WERI-Rb-1 (cell line): ENCODE measurements at regions not wholly inside any gene's neighbourhood (a gene's known extent, or its start where the extent isn't known, plus 50 kb on each side); places are given as distances from the start of the nearest gene placed in this dataset.
A peak's percentile ranks its signal among the peaks of the same experiment; 100 is the strongest.

Experiments used
- DNase-seq: peaks from one replicate; pipeline ENCODE4 v3.0.0-alpha.2; 2020
- H3K27ac ChIP-seq: fragments of 250-450 bp; sonication (Bioruptor Pico); 2 replicates; pipeline ENCODE4 v1.5.1; 2020; ENCODE audit warnings: mild to moderate bottlenecking, moderate library complexity
- H3K27me3 ChIP-seq: fragments of 250-450 bp; sonication (Bioruptor Pico); 2 replicates; pipeline ENCODE4 v1.5.1; 2021; ENCODE audit warnings: mild to moderate bottlenecking, low read depth, moderate library complexity; ENCODE audit not compliant: insufficient read depth, severe bottlenecking
- H3K36me3 ChIP-seq: fragments of 250-450 bp; sonication (Bioruptor Pico); 2 replicates; pipeline ENCODE4 v1.5.1; 2020; ENCODE audit warnings: mild to moderate bottlenecking, moderate library complexity
- H3K4me3 ChIP-seq: 2 replicates; pipeline ENCODE4 v1.5.1; 2011; ENCODE audit warnings: low read depth, mild to moderate bottlenecking, control low read depth, low read length
- H3K9me3 ChIP-seq: fragments of 250-450 bp; sonication (Bioruptor Pico); 2 replicates; pipeline ENCODE4 v1.5.1; 2021; ENCODE audit warnings: mild to moderate bottlenecking, moderate library complexity; ENCODE audit not compliant: severe bottlenecking
- CTCF ChIP-seq: IDR thresholded peaks from 2 replicates; pipeline ENCODE4 v1.5.1; 2011; ENCODE audit warnings: low read depth, mild to moderate bottlenecking, control low read depth, inconsistent platforms, low read length

- no peak for TF ChIP-seq CTCF
- no peaks in the 10 kb centered on the region for H3K36me3 ChIP-seq
- H3K4me3 ChIP-seq = no peak overlapping the region
- H3K27ac ChIP-seq = peak overlapping the region; percentile 66
- DNase-seq = peak; percentile 40
- no peaks in the 10 kb centered on the region for H3K27me3 ChIP-seq
- no peaks in the 10 kb centered on the region for H3K9me3 ChIP-seq
These were observed 227.1 kb upstream of the KRR1 start for GRCh38 chr12:75738486-75738885.

GRCh38 chr12:75735853-75736252, 224.4 kb upstream of the KRR1 start:
- TF ChIP-seq CTCF = no peak
- DNase-seq = no peak
- H3K27ac ChIP-seq = no peak overlapping the region

GRCh38 chr12:75728826-75729225, 217.4 kb upstream of the KRR1 start:
- no peaks in the 10 kb centered on the region for H3K36me3 ChIP-seq
- no peaks in the 10 kb centered on the region for H3K27me3 ChIP-seq
- H3K4me3 ChIP-seq = no peak overlapping the region
- no peak for DNase-seq
- no peak overlapping the region for H3K27ac ChIP-seq
- no peak for TF ChIP-seq CTCF
- H3K9me3 ChIP-seq = peaks cover 2% of the 10 kb centered on the region

More at GRCh38 chr12:75735853-75736252, 224.4 kb upstream of the KRR1 start:
- no peaks in the 10 kb centered on the region for H3K27me3 ChIP-seq
- no peaks in the 10 kb centered on the region for H3K36me3 ChIP-seq
- H3K9me3 ChIP-seq = peaks cover 2% of the 10 kb centered on the region
- H3K4me3 ChIP-seq = no peak overlapping the region

- H3K27me3 ChIP-seq = no peaks in the 10 kb centered on the region
- H3K36me3 ChIP-seq = no peaks in the 10 kb centered on the region
- peaks cover 2% of the 10 kb centered on the region for H3K9me3 ChIP-seq
- no peak overlapping the region for H3K27ac ChIP-seq
- no peak for TF ChIP-seq CTCF
- H3K4me3 ChIP-seq = no peak overlapping the region
- no peak for DNase-seq
These were observed 216.2 kb upstream of the KRR1 start for GRCh38 chr12:75727577-75727976.

- no peaks in the 10 kb centered on the region for H3K9me3 ChIP-seq
- H3K27ac ChIP-seq = no peak overlapping the region; the same call in 1 of the 2 replicates
- no peak for TF ChIP-seq CTCF
- H3K4me3 ChIP-seq = no peak overlapping the region
- H3K27me3 ChIP-seq = no peaks in the 10 kb centered on the region
- H3K36me3 ChIP-seq = no peaks in the 10 kb centered on the region
- no peak for DNase-seq
These were observed 214.2 kb upstream of the KRR1 start for GRCh38 chr12:75725521-75726111.

GRCh38 chr12:75724928-75725312, 213.5 kb upstream of the KRR1 start:
- no peaks in the 10 kb centered on the region for H3K27me3 ChIP-seq
- no peak for TF ChIP-seq CTCF
- peak overlapping the region; percentile 40; the same call in 1 of the 2 replicates for H3K27ac ChIP-seq
- no peaks in the 10 kb centered on the region for H3K36me3 ChIP-seq
- H3K9me3 ChIP-seq = no peaks in the 10 kb centered on the region
- DNase-seq = peak; percentile 35
- no peak overlapping the region for H3K4me3 ChIP-seq
